GM19467 (cell line): ENCODE measurements at regions not wholly inside any gene's neighbourhood (a gene's known extent, or its start where the extent isn't known, plus 50 kb on each side); places are given as distances from the start of the nearest gene placed in this dataset.
"Not testable (repeated sequence)": the region's sequence is repeated elsewhere in the genome, so short reads cannot be mapped to it uniquely, and the experiment has no call there.

Source experiments
- ATAC-seq: cut with Tn5 transposase; IDR thresholded peaks from one replicate; pipeline ENCODE4 v1.9.1; 2021; ENCODE audit warnings: mild to moderate bottlenecking, moderate library complexity; ENCODE audit not compliant: unreplicated experiment

DNA sequence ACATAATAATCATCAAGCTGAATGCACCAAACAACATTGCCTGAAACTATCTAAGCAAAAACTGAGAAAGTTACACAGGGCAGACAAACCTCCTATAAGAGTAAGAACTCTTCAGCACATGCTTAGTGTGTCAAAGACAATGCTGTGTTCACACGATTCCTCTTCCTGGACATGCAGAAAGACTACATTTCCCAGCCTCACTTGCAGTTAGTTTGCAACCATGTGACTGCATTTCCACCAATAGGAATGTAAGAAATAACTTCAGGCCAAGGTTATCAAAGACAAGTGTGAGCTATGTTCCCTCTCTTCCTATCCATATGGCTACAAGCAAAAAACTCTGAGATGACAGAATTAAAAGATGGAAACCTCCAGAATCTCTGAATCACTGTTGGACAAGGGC lies 109.8 kb downstream of the OTOP1 start:
- not testable (repeated sequence) for ATAC-seq

DNA sequence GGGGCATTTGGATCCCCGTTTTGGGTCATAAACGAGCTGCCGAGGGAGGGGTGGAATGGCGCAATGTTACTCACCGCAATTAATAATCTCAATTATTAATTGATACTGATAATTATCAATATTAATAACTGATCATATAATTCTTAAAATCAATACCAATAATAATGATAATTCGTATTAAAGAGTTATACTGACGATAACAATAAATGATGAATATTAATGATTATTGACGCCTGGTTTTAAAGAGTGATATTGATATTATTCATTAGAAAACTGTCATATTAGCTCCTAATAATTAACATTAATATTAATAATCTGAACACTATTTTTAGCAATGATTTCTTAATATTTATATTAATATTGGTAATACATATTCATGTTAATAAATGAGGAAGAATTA lies 92.4 kb downstream of the OTOP1 start:
- ATAC-seq: not testable (repeated sequence)

DNA sequence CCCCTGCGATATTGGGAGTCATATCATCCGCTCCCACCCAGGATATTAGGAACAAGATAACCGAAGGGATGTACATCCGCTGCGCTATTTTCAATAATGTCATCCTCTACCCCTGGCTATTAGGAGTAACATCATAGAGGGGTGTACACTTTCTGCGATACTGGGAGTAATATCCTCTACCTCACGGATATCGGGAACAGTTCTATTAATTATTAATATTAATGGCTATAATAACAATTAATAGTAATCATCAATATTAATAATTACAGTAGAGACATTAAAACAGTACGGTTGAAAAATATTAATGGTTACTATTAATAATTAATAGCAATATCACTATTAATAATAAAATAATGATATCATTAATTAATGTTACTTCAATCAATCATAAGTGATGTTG lies 90.1 kb downstream of the OTOP1 start:
- ATAC-seq: not testable (repeated sequence)
